ENCODE measurements at regions not wholly inside any gene's neighbourhood (a gene's known extent, or its start where the extent isn't known, plus 50 kb on each side); places are given as distances from the start of the nearest gene placed in this dataset.

GRCh38 chr2:164257742-164258141 is 363.5 kb downstream of the GRB14 start:
- TF ChIP-seq POLR2AphosphoS5 (IDR thresholded peaks at IDR 0.05) (no peak), POLR2A (IDR thresholded peaks at IDR 0.05) (no peak), CTCF (IDR thresholded peaks at IDR 0.05) (no peak)
- H3K27ac ChIP-seq, result no peak overlapping the region
- intact Hi-C loops (cut with DNase I; ENCODE audit: low total_unique reads), result no loop called here
- DNase-seq (ENCODE audit: low spot score in 2 of 2), result no peak
- no peaks in the 10 kb centered on the region for H3K27me3 ChIP-seq
- no peaks in the 10 kb centered on the region for H3K36me3 ChIP-seq
- H3K9me3 ChIP-seq, result no peaks in the 10 kb centered on the region
- H3K4me1 ChIP-seq, result no peaks in the 10 kb centered on the region
- H3K4me3 ChIP-seq, result no peak overlapping the region

- intact Hi-C loops (cut with DNase I; ENCODE audit: low total_unique reads), result no loop called here
- Histone ChIP-seq H3K9me3 (no peaks in the 10 kb centered on the region), H3K27ac (no peak overlapping the region), H3K4me1 (no peaks in the 10 kb centered on the region), H3K4me3 (no peak overlapping the region), H3K27me3 (no peaks in the 10 kb centered on the region), H3K36me3 (no peaks in the 10 kb centered on the region)
- no peak for TF ChIP-seq POLR2A (IDR thresholded peaks at IDR 0.05)
- TF ChIP-seq CTCF (IDR thresholded peaks at IDR 0.05), result no peak
- TF ChIP-seq POLR2AphosphoS5 (IDR thresholded peaks at IDR 0.05), result no peak
- no peak for DNase-seq (ENCODE audit: low spot score in 2 of 2)
Measured at GRCh38 chr2:164252568-164253287, 368.6 kb downstream of the GRB14 start.

- no peaks in the 10 kb centered on the region for H3K9me3 ChIP-seq
- no peak overlapping the region for H3K4me3 ChIP-seq
- intact Hi-C loops (cut with DNase I; ENCODE audit: low total_unique reads), result no loop called here
- no peaks in the 10 kb centered on the region for H3K36me3 ChIP-seq
- no peak overlapping the region for H3K27ac ChIP-seq
- no peaks in the 10 kb centered on the region for H3K27me3 ChIP-seq
- DNase-seq (ENCODE audit: low spot score in 2 of 2), result no peak
- H3K4me1 ChIP-seq, result no peaks in the 10 kb centered on the region
- TF ChIP-seq POLR2AphosphoS5 (IDR thresholded peaks at IDR 0.05) (no peak), POLR2A (IDR thresholded peaks at IDR 0.05) (no peak), CTCF (IDR thresholded peaks at IDR 0.05) (no peak)
Measured at GRCh38 chr2:164243315-164243714, 378.0 kb downstream of the GRB14 start.

GRCh38 chr2:164242409-164242808 is 378.9 kb downstream of the GRB14 start:
- Histone ChIP-seq H3K4me1 (no peaks in the 10 kb centered on the region), H3K4me3 (no peak overlapping the region), H3K27me3 (no peaks in the 10 kb centered on the region), H3K27ac (no peak overlapping the region), H3K36me3 (no peaks in the 10 kb centered on the region), H3K9me3 (no peaks in the 10 kb centered on the region)
- intact Hi-C loops (cut with DNase I; ENCODE audit: low total_unique reads), result no loop called here
- TF ChIP-seq POLR2A (IDR thresholded peaks at IDR 0.05) (no peak), POLR2AphosphoS5 (IDR thresholded peaks at IDR 0.05) (no peak), CTCF (IDR thresholded peaks at IDR 0.05) (no peak)
- no peak for DNase-seq (ENCODE audit: low spot score in 2 of 2)

- TF ChIP-seq CTCF (IDR thresholded peaks at IDR 0.05) (no peak), POLR2A (IDR thresholded peaks at IDR 0.05) (no peak), POLR2AphosphoS5 (IDR thresholded peaks at IDR 0.05) (no peak)
- H3K4me1 ChIP-seq, result no peaks in the 10 kb centered on the region
- H3K27ac ChIP-seq, result no peak overlapping the region
- DNase-seq (ENCODE audit: low spot score in 2 of 2), result no peak
- H3K27me3 ChIP-seq, result no peaks in the 10 kb centered on the region
- no peaks in the 10 kb centered on the region for H3K9me3 ChIP-seq
- H3K4me3 ChIP-seq, result no peak overlapping the region
- intact Hi-C loops (cut with DNase I; ENCODE audit: low total_unique reads), result no loop called here
- H3K36me3 ChIP-seq, result no peaks in the 10 kb centered on the region
Measured at GRCh38 chr2:164234074-164234473, 387.2 kb downstream of the GRB14 start.
